ENCODE measurements at regions not wholly inside any gene's neighbourhood (a gene's known extent, or its start where the extent isn't known, plus 50 kb on each side); places are given as distances from the start of the nearest gene placed in this dataset.

DNA sequence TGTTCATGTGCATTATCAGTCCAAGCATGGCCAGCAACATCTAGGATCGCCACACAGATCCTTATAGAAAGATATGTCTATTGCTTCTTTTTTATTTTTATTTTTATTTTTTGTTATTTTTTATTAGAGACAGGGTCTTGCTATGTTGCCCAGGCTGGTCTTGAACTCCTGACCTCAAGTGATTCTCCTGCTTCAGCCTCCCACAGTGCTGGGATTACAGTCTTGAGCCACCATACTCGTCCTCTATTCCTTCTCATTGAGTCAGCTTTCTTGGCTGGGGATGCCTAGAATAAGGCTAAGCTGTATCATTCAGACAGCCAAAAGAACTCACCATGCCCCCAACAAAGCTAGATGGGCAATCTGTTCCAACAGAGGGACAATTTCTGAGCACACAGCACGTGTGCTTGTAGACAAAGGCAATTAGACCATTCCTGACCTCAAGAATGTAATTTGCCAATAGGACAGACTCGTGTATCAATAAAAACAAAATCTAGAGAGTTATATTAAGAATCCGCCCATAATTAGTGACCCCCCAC lies 264.0 kb upstream of the NEBL start:
- H3K4me3 Mint-ChIP-seq (ENCODE audit: unreplicated experiment), result no peak overlapping the region
- H3K27me3 Mint-ChIP-seq (ENCODE audit: unreplicated experiment), result no peaks in the 10 kb centered on the region
- H3K27ac Mint-ChIP-seq (ENCODE audit: unreplicated experiment), result no peak overlapping the region
- peaks cover 2% of the 10 kb centered on the region for H3K9me3 Mint-ChIP-seq (ENCODE audit: unreplicated experiment)
- no peaks in the 10 kb centered on the region for H3K36me3 Mint-ChIP-seq (ENCODE audit: unreplicated experiment)
- H3K4me1 Mint-ChIP-seq (ENCODE audit: low read depth, unreplicated experiment), result peaks cover 4% of the 10 kb centered on the region
- DNase-seq, result no peak
- TF ChIP-seq, protein P1, sequence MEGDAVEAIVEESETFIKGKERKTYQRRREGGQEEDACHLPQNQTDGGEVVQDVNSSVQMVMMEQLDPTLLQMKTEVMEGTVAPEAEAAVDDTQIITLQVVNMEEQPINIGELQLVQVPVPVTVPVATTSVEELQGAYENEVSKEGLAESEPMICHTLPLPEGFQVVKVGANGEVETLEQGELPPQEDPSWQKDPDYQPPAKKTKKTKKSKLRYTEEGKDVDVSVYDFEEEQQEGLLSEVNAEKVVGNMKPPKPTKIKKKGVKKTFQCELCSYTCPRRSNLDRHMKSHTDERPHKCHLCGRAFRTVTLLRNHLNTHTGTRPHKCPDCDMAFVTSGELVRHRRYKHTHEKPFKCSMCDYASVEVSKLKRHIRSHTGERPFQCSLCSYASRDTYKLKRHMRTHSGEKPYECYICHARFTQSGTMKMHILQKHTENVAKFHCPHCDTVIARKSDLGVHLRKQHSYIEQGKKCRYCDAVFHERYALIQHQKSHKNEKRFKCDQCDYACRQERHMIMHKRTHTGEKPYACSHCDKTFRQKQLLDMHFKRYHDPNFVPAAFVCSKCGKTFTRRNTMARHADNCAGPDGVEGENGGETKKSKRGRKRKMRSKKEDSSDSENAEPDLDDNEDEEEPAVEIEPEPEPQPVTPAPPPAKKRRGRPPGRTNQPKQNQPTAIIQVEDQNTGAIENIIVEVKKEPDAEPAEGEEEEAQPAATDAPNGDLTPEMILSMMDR (IDR thresholded peaks at IDR 0.05; ENCODE audit: partially characterized antibody, unreplicated experiment), result no peak

DNA sequence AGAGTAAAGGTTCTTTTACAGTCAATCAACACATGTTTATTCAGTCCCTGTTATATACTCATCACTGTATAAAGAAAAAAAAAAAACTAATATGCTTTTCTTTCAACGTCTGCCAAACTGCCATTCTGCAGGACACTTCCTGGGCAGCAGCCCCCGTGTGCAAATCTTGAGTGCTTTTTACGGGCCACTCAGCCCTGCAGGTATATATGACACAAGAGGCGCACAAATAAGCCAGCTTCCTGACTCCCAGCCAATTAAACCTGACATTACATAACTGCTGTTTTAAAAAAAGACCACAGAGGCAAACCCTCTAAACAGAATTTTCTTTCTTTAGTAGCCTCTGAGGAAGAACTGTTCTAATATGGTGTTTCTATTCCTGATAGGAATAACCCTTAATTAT lies 263.0 kb upstream of the NEBL start:
- TF ChIP-seq, protein P1 (IDR thresholded peaks at IDR 0.05; ENCODE audit: partially characterized antibody, unreplicated experiment), result no peak
- H3K27ac Mint-ChIP-seq (ENCODE audit: unreplicated experiment), result no peak overlapping the region
- H3K36me3 Mint-ChIP-seq (ENCODE audit: unreplicated experiment), result no peaks in the 10 kb centered on the region
- peaks cover 4% of the 10 kb centered on the region for H3K4me1 Mint-ChIP-seq (ENCODE audit: low read depth, unreplicated experiment)
- no peaks in the 10 kb centered on the region for H3K27me3 Mint-ChIP-seq (ENCODE audit: unreplicated experiment)
- H3K4me3 Mint-ChIP-seq (ENCODE audit: unreplicated experiment), result no peak overlapping the region
- DNase-seq, result no peak
- H3K9me3 Mint-ChIP-seq (ENCODE audit: unreplicated experiment), result peaks cover 2% of the 10 kb centered on the region

DNA sequence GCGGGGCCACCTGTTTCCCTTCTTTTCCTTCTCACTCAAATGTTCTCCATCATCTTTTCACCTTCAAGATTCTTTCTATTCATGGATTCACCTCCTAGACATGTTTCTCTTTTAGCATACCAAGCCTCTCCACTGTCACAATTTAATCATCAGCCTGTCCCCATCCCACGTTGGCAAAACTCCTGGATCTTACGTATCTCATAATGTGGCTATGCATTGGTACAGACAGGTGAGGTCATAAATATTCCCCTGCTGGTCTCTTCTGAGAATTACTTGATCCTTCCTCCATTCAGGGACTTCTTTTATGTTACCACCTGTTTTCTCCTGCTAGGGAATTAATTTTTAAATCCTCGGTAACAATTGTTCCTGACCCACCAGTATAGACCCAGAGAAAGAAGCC lies 262.6 kb upstream of the NEBL start:
- Mint-ChIP-seq H3K27ac (ENCODE audit: unreplicated experiment) (no peak overlapping the region), H3K4me1 (ENCODE audit: low read depth, unreplicated experiment) (peaks cover 4% of the 10 kb centered on the region), H3K27me3 (ENCODE audit: unreplicated experiment) (no peaks in the 10 kb centered on the region), H3K4me3 (ENCODE audit: unreplicated experiment) (no peak overlapping the region), H3K9me3 (ENCODE audit: unreplicated experiment) (peaks cover 2% of the 10 kb centered on the region), H3K36me3 (ENCODE audit: unreplicated experiment) (no peaks in the 10 kb centered on the region)
- DNase-seq, result no peak
- TF ChIP-seq, protein P1 (IDR thresholded peaks at IDR 0.05; ENCODE audit: partially characterized antibody, unreplicated experiment), result no peak

DNA sequence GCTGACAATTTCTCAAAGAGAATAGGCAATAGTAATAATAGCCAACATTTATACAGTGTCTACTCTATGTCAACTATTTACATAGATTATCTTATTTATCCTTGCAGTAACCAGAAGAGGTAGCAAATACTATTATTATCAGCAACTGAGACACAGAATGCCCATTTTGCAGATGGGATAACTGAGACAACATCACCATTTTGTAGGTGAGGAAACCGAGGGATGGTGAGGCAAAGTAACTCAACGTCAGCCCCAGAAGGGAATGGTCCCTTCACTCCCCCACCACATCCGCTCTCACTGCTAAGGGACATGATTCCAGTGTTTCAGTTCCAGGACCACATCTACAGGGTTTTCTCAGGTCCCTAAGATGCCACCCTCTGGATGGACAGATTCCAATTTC lies 261.2 kb upstream of the NEBL start:
- no peak overlapping the region for H3K4me3 Mint-ChIP-seq (ENCODE audit: unreplicated experiment)
- no peak overlapping the region for H3K27ac Mint-ChIP-seq (ENCODE audit: unreplicated experiment)
- no peak for DNase-seq
- peaks cover under 1% of the 10 kb centered on the region for H3K4me1 Mint-ChIP-seq (ENCODE audit: low read depth, unreplicated experiment)
- no peaks in the 10 kb centered on the region for H3K36me3 Mint-ChIP-seq (ENCODE audit: unreplicated experiment)
- H3K9me3 Mint-ChIP-seq (ENCODE audit: unreplicated experiment), result peaks cover 2% of the 10 kb centered on the region
- H3K27me3 Mint-ChIP-seq (ENCODE audit: unreplicated experiment), result no peaks in the 10 kb centered on the region
- TF ChIP-seq, protein P1 (IDR thresholded peaks at IDR 0.05; ENCODE audit: partially characterized antibody, unreplicated experiment), result no peak

DNA sequence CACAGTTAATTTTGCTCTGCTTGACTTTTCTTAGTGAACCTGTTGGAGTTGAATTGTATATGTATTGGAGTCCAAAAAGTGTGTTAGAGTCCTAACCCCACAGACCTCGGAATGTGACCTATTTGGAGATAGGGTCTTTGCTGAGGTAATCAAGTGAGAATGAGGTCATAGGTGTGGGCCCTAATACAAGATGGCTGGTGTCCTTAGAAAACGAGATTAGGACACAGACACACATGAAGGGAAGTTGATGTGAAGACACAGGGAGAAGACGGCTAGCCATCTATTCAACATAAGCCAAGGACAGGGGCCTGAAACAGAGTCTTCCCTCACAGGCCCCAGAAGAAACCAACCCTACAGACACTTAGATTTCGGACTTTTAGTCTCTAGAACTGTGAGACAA lies 260.6 kb upstream of the NEBL start:
- Mint-ChIP-seq H3K4me1 (ENCODE audit: low read depth, unreplicated experiment) (no peaks in the 10 kb centered on the region), H3K36me3 (ENCODE audit: unreplicated experiment) (no peaks in the 10 kb centered on the region)
- TF ChIP-seq, protein P1 (IDR thresholded peaks at IDR 0.05; ENCODE audit: partially characterized antibody, unreplicated experiment), result no peak

More for the DNA sequence above, 260.6 kb upstream of the NEBL start:
- Mint-ChIP-seq H3K27ac (ENCODE audit: unreplicated experiment) (no peak overlapping the region), H3K9me3 (ENCODE audit: unreplicated experiment) (peaks cover 2% of the 10 kb centered on the region), H3K27me3 (ENCODE audit: unreplicated experiment) (no peaks in the 10 kb centered on the region), H3K4me3 (ENCODE audit: unreplicated experiment) (no peak overlapping the region)
- DNase-seq, result no peak
